ENCODE measurements at regions not wholly inside any gene's neighbourhood (a gene's known extent, or its start where the extent isn't known, plus 50 kb on each side); places are given as distances from the start of the nearest gene placed in this dataset.

DNA sequence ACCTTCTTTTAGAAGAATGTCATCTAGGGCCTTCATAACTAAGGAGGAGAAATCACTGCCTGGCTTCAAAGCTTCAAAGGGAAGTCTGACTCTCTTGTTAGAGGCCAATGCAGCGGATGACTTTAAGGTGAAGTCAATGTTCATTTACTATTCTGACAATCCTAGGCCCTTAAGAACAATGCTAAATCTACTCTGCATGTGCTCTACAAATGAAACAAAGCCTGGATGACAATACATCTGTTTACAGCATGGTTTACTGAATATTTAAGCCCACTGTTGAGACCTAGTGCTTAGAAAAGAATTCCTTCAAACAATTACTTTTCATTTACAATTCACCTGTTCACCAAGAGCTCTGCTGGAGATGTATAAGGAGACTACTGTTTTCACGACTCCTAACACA is 160.4 kb upstream of the EPHA3 start:
- H3K9me3 ChIP-seq (replicated peaks; ENCODE audit: insufficient read depth, low read length), result no peaks in the 10 kb centered on the region
- no peaks in the 10 kb centered on the region for H3K9me2 ChIP-seq (replicated peaks; ENCODE audit: insufficient read depth, low read length)
- H2AFZ ChIP-seq (ENCODE audit: low read length), result no peak overlapping the region
- H3K9ac ChIP-seq (ENCODE audit: low read length), result no peak overlapping the region
- H3K4me3 ChIP-seq (ENCODE audit: low read length), result no peak overlapping the region
- H3F3A ChIP-seq (ENCODE audit: insufficient read depth, low read length), result no peaks in the 10 kb centered on the region
- no peak for TF ChIP-seq EZH2 (optimal IDR thresholded peaks at IDR 0.05; ENCODE audit: low read depth, low read length)
- TF ChIP-seq, protein P1, sequence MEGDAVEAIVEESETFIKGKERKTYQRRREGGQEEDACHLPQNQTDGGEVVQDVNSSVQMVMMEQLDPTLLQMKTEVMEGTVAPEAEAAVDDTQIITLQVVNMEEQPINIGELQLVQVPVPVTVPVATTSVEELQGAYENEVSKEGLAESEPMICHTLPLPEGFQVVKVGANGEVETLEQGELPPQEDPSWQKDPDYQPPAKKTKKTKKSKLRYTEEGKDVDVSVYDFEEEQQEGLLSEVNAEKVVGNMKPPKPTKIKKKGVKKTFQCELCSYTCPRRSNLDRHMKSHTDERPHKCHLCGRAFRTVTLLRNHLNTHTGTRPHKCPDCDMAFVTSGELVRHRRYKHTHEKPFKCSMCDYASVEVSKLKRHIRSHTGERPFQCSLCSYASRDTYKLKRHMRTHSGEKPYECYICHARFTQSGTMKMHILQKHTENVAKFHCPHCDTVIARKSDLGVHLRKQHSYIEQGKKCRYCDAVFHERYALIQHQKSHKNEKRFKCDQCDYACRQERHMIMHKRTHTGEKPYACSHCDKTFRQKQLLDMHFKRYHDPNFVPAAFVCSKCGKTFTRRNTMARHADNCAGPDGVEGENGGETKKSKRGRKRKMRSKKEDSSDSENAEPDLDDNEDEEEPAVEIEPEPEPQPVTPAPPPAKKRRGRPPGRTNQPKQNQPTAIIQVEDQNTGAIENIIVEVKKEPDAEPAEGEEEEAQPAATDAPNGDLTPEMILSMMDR (IDR thresholded peaks at IDR 0.05; ENCODE audit: low read length), result no peak
- no peak for TF ChIP-seq EZH2phosphoT487 (IDR thresholded peaks at IDR 0.05; ENCODE audit: low read length)
- no peak overlapping the region for H3K4me2 ChIP-seq (ENCODE audit: low read depth, low read length)
- H3K36me3 ChIP-seq (replicated peaks; ENCODE audit: insufficient read depth, low read length), result no peaks in the 10 kb centered on the region
- no peak for DNase-seq
- no peak overlapping the region for H3K27ac ChIP-seq (ENCODE audit: low read length)
- no peaks in the 10 kb centered on the region for H3K79me2 ChIP-seq (ENCODE audit: low read length)
- H3K27me3 ChIP-seq (replicated peaks; ENCODE audit: insufficient read depth, low read length), result no peaks in the 10 kb centered on the region
- H3K4me1 ChIP-seq (ENCODE audit: low read length), result no peaks in the 10 kb centered on the region
- no peaks in the 10 kb centered on the region for H4K20me1 ChIP-seq (ENCODE audit: insufficient read depth, low read length)

DNA sequence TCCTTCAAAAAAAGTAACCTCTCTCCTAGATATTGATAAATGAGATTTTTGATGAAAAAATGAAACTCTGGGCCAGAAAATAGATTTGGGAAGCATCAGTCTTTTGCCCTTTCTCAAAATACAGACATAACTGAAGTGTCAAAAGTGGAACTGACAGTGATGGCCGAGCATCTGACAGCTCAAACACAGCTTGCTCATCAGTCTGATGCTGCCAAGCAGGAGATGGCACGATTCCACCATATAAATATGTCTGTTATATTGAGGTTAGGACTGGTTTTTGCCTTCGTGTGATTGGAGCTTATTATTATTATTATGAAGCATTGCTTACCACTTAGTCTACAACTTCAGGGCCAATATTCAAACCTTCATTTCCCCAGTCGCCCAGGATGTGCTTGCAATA is 152.6 kb upstream of the EPHA3 start:
- Histone ChIP-seq H3K4me3 (ENCODE audit: low read length) (no peak overlapping the region), H3K36me3 (replicated peaks; ENCODE audit: insufficient read depth, low read length) (no peaks in the 10 kb centered on the region), H4K20me1 (ENCODE audit: insufficient read depth, low read length) (no peaks in the 10 kb centered on the region), H3K9me2 (replicated peaks; ENCODE audit: insufficient read depth, low read length) (no peaks in the 10 kb centered on the region), H3K9me3 (replicated peaks; ENCODE audit: insufficient read depth, low read length) (no peaks in the 10 kb centered on the region), H3K4me2 (ENCODE audit: low read depth, low read length) (no peak overlapping the region), H3K4me1 (ENCODE audit: low read length) (no peaks in the 10 kb centered on the region), H3K27ac (ENCODE audit: low read length) (no peak overlapping the region), H3F3A (ENCODE audit: insufficient read depth, low read length) (no peaks in the 10 kb centered on the region), H3K79me2 (ENCODE audit: low read length) (no peaks in the 10 kb centered on the region), H2AFZ (ENCODE audit: low read length) (no peak overlapping the region), H3K27me3 (replicated peaks; ENCODE audit: insufficient read depth, low read length) (no peaks in the 10 kb centered on the region), H3K9ac (ENCODE audit: low read length) (no peak overlapping the region)
- TF ChIP-seq EZH2 (optimal IDR thresholded peaks at IDR 0.05; ENCODE audit: low read depth, low read length) (no peak), EZH2phosphoT487 (IDR thresholded peaks at IDR 0.05; ENCODE audit: low read length) (no peak)
- TF ChIP-seq, protein P1 (IDR thresholded peaks at IDR 0.05; ENCODE audit: low read length), result no peak
- DNase-seq, result no peak

DNA sequence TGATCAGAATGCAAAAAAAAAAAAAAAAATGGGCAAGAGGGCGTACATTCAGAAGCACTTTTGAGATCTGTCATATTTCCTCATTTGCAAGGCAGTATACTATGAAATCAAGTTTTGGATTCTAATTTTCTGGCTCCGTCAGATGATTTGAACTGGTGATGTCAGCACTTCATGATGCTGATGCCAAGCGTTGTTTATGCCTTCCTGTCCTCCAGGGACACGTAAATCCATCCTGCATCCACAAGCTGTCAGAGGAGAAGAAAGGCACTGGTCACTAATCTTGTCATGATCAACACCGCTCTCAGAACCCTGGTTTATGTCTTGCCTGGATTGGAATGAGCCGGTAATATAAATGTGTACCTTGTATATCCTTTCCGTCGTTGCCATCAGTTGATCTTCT is 152.1 kb upstream of the EPHA3 start:
- Histone ChIP-seq H3K4me1 (ENCODE audit: low read length) (no peaks in the 10 kb centered on the region), H3K9me3 (replicated peaks; ENCODE audit: insufficient read depth, low read length) (no peaks in the 10 kb centered on the region), H3K4me3 (ENCODE audit: low read length) (no peak overlapping the region), H3K79me2 (ENCODE audit: low read length) (no peaks in the 10 kb centered on the region), H2AFZ (ENCODE audit: low read length) (no peak overlapping the region), H3F3A (ENCODE audit: insufficient read depth, low read length) (no peaks in the 10 kb centered on the region), H3K9me2 (replicated peaks; ENCODE audit: insufficient read depth, low read length) (no peaks in the 10 kb centered on the region), H3K27me3 (replicated peaks; ENCODE audit: insufficient read depth, low read length) (no peaks in the 10 kb centered on the region), H4K20me1 (ENCODE audit: insufficient read depth, low read length) (no peaks in the 10 kb centered on the region), H3K27ac (ENCODE audit: low read length) (no peak overlapping the region), H3K9ac (ENCODE audit: low read length) (no peak overlapping the region), H3K36me3 (replicated peaks; ENCODE audit: insufficient read depth, low read length) (no peaks in the 10 kb centered on the region), H3K4me2 (ENCODE audit: low read depth, low read length) (no peak overlapping the region)
- TF ChIP-seq, protein P1 (IDR thresholded peaks at IDR 0.05; ENCODE audit: low read length), result no peak
- TF ChIP-seq EZH2phosphoT487 (IDR thresholded peaks at IDR 0.05; ENCODE audit: low read length), result no peak
- TF ChIP-seq EZH2 (optimal IDR thresholded peaks at IDR 0.05; ENCODE audit: low read depth, low read length), result no peak
- DNase-seq, result no peak

Measured in MM.1S (cell line).